ENCODE measurements at regions not wholly inside any gene's neighbourhood (a gene's known extent, or its start where the extent isn't known, plus 50 kb on each side); places are given as distances from the start of the nearest gene placed in this dataset.

- H3K4me3 ChIP-seq (ENCODE audit: low read depth, low read length) = no peak overlapping the region
- TF ChIP-seq CTCF (IDR thresholded peaks at IDR 0.05; ENCODE audit: borderline replicate concordance, insufficient read depth, low read depth, low read length) = no peak
These were observed 62.9 kb upstream of the SPATA13 start for GRCh38 chr13:24097667-24098066.

GRCh38 chr13:24099490-24099889 is 61.0 kb upstream of the SPATA13 start:
- H3K4me3 ChIP-seq (ENCODE audit: low read depth, low read length) = no peak overlapping the region
- no peak for TF ChIP-seq CTCF (IDR thresholded peaks at IDR 0.05; ENCODE audit: borderline replicate concordance, insufficient read depth, low read depth, low read length)

GRCh38 chr13:24100188-24100587 is 60.3 kb upstream of the SPATA13 start:
- TF ChIP-seq CTCF (IDR thresholded peaks at IDR 0.05; ENCODE audit: borderline replicate concordance, insufficient read depth, low read depth, low read length) = no peak
- no peak overlapping the region for H3K4me3 ChIP-seq (ENCODE audit: low read depth, low read length)

- TF ChIP-seq CTCF (IDR thresholded peaks at IDR 0.05; ENCODE audit: borderline replicate concordance, insufficient read depth, low read depth, low read length) = no peak
- H3K4me3 ChIP-seq (ENCODE audit: low read depth, low read length) = no peak overlapping the region
These were observed 56.6 kb upstream of the SPATA13 start for GRCh38 chr13:24103782-24104372.

- no peak overlapping the region for H3K4me3 ChIP-seq (ENCODE audit: low read depth, low read length)
- TF ChIP-seq CTCF (IDR thresholded peaks at IDR 0.05; ENCODE audit: borderline replicate concordance, insufficient read depth, low read depth, low read length) = no peak
These were observed 55.8 kb upstream of the SPATA13 start for GRCh38 chr13:24104723-24105122.

- no peak for TF ChIP-seq CTCF (IDR thresholded peaks at IDR 0.05; ENCODE audit: borderline replicate concordance, insufficient read depth, low read depth, low read length)
- no peak overlapping the region for H3K4me3 ChIP-seq (ENCODE audit: low read depth, low read length)
These were observed 54.1 kb upstream of the SPATA13 start for GRCh38 chr13:24106429-24106828.

- TF ChIP-seq CTCF (IDR thresholded peaks at IDR 0.05; ENCODE audit: borderline replicate concordance, insufficient read depth, low read depth, low read length) = no peak
- no peak overlapping the region for H3K4me3 ChIP-seq (ENCODE audit: low read depth, low read length)
These were observed 52.4 kb upstream of the SPATA13 start for GRCh38 chr13:24107955-24108614.

All from GM12875 (cell line).